HG03196 (cell line): ENCODE measurements at regions not wholly inside any gene's neighbourhood (a gene's known extent, or its start where the extent isn't known, plus 50 kb on each side); places are given as distances from the start of the nearest gene placed in this dataset.
"Not testable (repeated sequence)": the region's sequence is repeated elsewhere in the genome, so short reads cannot be mapped to it uniquely, and the experiment has no call there.

Experiments used
- ATAC-seq: cut with Tn5 transposase; IDR thresholded peaks from one replicate; pipeline ENCODE4 v1.9.1; 2021; ENCODE audit not compliant: unreplicated experiment

DNA sequence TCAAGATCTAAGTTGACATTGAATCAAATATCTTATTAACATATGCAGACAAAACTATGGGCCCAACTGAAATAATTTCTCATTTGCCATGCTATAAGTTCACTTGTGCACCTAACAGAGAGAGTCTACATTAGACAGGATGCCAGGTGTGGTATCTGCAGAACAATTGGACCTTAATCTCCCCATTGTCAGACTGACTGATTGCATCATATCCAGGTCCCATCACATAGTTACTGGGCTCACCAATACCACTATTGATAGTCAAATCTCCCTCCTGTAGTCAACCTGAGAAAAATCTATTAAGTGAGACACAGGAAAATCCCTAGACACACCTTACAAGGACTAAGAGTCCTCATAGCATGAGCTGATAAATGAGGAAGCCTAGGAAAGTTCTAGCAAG lies 156.0 kb upstream of the FRG1 start:
- no peak for ATAC-seq

GRCh38 chr4:189785257-189785656 lies 155.4 kb upstream of the FRG1 start:
- no peak for ATAC-seq

DNA sequence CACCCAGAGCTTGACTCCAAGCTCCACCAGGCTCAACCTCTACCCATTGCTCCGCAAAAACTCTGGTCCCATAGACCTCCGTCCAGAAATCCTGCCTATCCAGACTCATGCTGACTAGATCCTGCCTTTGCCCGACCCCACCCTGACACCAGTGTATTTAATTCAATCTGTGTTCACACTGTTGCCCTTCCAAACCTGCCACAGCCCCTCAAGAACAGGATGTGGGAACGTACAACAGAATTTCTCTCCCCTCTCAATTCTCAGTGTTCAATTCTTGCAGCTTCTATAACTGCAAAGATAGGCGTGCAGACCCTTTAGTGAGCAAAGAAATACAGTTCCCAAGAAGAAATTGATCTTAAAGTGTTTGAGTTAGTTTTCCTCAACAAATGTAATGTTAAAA lies 154.2 kb upstream of the FRG1 start:
- no peak for ATAC-seq

- no peak for ATAC-seq
Observed at GRCh38 chr4:189787216-189788031, 153.2 kb upstream of the FRG1 start.

- peak; percentile 79 for ATAC-seq
Observed at GRCh38 chr4:189792924-189793618, 147.6 kb upstream of the FRG1 start.

DNA sequence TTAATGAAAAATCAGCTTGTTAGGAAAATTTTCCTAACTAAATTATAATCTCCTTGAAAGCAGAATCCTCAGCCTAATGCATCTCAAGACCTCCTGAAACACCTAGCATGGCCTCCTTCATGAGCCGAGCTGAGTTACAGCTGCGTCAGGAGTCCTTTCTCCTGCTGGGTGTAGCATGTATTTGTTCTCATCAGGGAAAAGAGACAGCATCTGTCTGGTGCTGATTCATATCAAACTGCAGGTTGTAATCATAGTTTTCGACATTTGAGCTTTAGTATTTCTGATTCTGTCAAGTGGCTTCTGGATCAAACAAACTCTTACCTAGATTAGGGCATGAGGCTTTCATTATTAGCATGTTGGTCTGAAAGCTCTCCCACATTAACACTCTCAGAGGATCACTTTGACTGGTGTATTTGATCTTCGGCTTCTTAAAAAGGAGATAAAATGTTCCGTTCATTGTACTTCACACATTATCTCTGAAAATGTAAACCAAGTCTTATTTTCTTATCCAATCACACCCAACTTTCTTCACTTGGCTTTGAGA lies 140.1 kb upstream of the FRG1 start:
- ATAC-seq = no peak

DNA sequence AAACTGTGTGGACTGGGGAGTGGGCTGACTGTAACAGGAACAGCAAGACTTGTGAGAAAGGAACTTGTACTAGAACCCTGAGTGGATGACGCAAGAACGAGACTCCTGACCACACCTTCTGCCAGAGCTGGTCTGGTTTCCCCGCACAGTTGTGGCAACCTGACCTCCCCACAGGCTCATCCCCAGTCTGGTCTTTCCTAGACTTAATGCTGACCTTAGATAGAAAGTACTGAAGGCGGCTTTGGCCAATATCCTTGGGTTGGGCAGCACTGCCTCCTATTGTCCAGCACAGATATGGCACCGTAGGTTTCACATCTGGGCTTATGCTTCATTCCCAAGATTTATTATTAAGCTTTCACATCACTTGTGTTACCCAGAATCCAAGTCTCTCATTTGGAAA lies 137.8 kb upstream of the FRG1 start:
- no peak for ATAC-seq

DNA sequence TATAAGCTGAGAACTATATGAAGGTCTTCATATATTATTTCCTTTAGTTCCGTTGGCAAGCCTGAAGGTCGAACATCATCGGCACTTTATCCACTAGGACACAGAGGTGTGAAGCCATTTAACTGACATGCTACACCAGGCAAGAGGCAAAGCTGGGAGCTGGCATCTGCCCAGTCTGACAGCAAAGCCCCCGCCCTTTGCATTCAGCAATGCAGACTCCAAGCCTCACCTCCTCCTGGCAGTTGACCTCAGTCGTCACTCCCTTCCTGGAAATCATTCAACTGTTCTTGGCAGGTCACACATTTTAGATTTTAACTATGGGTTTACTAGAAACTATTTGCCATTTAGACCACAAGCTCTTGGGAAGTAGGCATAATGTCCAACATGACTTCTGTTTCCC lies 135.8 kb upstream of the FRG1 start:
- no peak for ATAC-seq

GRCh38 chr4:189806506-189806905 lies 134.2 kb upstream of the FRG1 start:
- no peak for ATAC-seq

- ATAC-seq = no peak
Observed at GRCh38 chr4:189807031-189807430, 133.6 kb upstream of the FRG1 start.

- ATAC-seq = no peak
Observed at GRCh38 chr4:189809241-189809735, 131.4 kb upstream of the FRG1 start.

- no peak for ATAC-seq
Observed at GRCh38 chr4:189809839-189810238, 130.8 kb upstream of the FRG1 start.

DNA sequence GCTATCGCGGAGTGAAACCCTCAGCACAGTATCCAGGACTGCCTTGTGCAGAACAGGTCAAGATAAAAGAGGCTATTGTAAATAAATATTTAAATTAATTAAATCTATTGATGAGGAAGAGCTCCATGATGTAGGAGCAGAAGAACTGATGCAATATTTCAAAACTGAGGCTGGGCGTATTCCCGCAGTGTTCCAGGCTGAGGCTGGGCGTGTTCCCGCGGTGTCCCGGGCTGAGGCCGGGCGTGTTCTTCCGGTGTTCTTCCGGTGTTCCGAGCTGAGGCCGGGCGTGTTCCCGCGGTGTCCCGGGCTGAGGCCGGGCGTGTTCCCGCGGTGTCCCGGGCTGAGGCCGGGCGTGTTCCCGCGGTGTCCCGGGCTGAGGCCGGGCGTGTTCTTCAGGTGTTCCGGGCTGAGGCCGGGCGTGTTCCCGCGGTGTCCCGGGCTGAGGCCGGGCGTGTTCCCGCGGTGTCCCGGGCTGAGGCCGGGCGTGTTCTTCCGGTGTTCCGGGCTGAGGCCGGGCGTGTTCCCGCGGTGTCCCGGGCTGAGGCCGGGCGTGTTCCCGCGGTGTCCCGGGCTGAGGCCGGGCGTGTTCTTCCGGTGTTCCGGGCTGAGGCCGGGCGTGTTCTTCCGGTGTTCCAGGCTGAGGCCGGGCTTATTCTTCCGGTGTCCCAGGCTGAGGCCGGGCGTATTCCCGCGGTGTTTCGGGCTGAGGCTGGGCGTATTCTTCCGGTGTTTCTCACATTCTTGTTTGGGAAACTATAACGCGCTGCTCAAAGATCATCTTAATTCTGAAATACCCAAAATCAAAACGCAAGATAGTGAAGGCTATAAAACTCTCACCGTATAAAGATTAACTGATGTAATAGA lies 130.1 kb upstream of the FRG1 start:
- not testable (repeated sequence) for ATAC-seq

DNA sequence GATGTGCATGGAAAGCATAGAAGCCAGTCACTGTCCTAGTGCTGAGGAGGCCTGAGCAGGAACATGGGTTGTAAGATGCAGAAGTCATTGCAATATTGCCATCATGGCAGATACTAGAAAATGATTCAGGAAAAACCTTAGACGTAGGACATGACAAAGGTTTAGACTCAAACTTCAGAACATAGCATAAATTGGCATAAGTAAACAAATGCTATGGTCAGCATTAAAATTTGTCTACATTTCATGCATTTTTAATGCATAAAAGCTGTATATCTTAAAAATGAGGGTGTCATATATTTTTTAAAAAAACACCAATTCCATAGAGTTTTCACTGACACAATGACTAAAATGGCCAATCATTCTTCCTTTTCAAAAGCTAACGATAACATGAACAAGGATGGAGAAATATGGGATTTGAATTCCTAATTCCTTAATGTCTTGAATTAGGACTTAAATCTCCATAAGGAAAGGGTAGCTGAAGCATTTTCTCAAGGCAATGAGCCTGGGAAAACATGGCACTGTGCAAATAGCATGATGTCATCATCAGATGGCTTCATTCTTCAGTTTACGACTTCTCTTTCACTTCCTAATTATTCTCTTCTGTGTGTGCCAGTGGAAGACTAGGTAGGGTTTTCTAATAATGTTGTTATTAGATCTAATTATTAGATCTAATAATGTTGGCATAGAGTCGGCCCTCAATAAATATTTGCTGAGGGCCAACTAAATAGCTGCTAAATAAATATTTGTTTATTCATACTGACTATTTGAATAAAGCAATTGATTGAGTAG lies 125.1 kb upstream of the FRG1 start:
- ATAC-seq = no peak

DNA sequence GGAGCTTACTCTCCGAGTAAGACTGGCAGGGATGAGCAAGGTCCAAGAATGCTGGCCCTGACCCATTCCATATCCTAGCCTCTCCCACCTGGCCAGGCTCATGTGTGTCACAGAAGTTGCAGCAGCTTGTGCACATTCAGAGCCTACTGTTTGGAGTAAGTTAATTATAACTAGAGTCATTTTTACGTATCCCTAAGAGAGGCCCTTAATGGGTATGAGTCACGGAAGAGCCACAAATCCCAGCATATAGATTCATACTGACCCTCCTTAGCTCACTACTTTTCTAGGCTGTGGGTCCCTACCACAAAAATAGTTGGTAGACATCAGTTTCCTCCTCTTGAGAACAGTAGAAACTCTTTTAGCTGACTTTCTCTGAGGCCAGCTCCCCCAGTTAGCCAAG lies 118.3 kb upstream of the FRG1 start:
- no peak for ATAC-seq

- no peak for ATAC-seq
Observed at GRCh38 chr4:189823591-189823990, 117.1 kb upstream of the FRG1 start.

DNA sequence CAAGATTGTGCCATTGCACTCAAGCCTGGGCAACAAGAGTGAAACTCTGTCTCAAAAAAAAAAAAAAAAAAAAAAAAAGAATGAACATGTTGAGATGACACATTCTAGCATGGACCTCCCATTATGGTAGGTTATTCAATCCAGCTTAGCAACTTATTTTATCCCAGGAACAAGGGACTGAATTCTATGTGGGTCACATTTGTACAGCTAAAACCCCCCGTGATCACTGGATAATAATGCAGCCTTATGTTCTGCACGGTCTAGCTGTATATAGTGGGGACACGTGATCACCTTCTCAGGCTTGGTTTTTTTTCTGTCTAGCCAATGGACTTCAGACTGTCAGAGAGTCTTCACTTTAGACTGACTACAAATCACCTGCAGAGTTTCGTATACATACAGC lies 115.2 kb upstream of the FRG1 start:
- ATAC-seq = no peak

GRCh38 chr4:189826657-189827056 lies 114.0 kb upstream of the FRG1 start:
- ATAC-seq = no peak

DNA sequence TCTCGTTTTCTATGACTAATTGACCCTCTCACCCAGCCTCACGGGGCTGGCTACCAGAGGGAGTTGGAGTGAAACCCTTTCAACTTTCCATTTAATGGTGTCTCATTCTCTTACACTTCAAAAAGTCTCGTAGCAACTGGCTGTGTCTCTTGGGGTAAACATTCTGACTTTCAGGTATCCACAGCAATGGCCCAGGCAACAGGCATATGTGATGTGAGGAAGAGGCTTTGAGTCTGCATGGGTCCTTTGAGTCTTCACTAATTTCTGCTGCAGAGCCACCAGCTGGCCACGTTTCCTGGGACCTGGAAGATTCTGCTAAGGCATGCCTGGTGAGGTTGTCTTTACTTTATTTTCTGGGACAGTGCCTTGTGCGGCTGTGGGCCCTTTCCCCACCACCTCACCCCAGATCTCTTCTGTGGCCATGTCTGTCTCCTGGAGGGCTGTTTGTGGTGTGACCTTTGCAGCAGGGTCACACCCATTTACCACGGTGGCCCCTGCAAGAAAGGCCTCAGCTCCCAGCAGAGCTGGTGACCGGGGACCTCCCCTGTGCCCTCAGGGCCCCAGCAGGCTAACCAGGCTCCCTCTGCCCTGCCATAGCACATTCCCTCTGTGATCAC lies 112.5 kb upstream of the FRG1 start:
- no peak for ATAC-seq

DNA sequence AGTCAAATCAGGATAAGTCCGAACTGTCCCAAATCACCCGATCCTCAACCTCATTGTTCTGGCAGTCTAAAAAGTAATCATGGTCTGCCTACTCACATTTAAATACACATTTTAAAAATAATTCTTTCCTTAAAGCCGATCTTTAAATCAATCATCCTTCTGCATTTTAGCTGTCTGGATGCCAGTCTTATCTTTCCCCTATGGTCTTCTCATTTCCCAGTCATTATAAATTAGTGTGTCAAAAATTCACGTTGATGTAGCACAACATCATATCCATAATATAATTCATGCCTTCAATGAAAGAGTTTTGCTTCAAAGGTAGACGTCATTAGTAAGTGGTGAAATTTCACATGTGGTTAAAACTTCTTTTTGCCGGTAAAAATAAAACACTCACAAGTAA lies 108.1 kb upstream of the FRG1 start:
- no peak for ATAC-seq
